DND-41 (cell line): ENCODE measurements at regions not wholly inside any gene's neighbourhood (a gene's known extent, or its start where the extent isn't known, plus 50 kb on each side); places are given as distances from the start of the nearest gene placed in this dataset.

ENCODE experiments used
- EZH2 ChIP-seq: IDR thresholded peaks from 3 replicates; pipeline ENCODE4 v1.6.1; 2012; ENCODE audit warnings: borderline replicate concordance, low read depth, mild to moderate bottlenecking, moderate library complexity, low read length, inconsistent platforms; ENCODE audit not compliant: severe bottlenecking
- TF ChIP-seq, protein P1 (sequence below): IDR thresholded peaks from 2 replicates; pipeline ENCODE4 v1.5.1; 2012; ENCODE audit warnings: borderline replicate concordance, low read length, moderate library complexity, mild to moderate bottlenecking; ENCODE audit not compliant: poor library complexity, severe bottlenecking; ENCODE audit errors: extremely low read depth

DNA sequence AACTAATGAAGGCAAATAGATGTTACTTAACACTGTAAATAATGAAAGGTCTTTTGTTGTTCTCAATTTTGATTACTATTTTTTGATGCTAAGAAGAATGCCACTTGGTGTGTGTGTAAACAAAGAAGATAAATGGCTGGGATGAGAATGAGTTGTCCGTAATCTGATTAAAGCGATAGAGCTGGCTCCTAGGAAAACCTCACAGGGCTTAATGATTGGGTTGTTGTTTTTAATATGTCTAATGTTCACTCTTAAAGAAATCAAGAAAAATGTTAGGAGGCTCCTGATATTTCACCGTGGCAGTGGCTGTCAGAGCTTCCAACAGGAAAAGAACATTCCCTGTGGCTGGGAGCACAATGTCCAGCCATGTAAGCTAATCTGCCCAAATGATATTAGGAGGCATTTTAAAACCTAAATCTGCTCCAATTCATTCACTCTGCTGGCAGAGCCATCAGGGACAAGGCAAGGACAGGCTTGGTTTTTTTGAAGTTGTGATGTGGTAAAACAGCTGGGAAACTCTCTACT lies 243.9 kb downstream of the SNX10 start:
- TF ChIP-seq, protein P1, sequence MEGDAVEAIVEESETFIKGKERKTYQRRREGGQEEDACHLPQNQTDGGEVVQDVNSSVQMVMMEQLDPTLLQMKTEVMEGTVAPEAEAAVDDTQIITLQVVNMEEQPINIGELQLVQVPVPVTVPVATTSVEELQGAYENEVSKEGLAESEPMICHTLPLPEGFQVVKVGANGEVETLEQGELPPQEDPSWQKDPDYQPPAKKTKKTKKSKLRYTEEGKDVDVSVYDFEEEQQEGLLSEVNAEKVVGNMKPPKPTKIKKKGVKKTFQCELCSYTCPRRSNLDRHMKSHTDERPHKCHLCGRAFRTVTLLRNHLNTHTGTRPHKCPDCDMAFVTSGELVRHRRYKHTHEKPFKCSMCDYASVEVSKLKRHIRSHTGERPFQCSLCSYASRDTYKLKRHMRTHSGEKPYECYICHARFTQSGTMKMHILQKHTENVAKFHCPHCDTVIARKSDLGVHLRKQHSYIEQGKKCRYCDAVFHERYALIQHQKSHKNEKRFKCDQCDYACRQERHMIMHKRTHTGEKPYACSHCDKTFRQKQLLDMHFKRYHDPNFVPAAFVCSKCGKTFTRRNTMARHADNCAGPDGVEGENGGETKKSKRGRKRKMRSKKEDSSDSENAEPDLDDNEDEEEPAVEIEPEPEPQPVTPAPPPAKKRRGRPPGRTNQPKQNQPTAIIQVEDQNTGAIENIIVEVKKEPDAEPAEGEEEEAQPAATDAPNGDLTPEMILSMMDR, result no peak
- no peak for TF ChIP-seq EZH2
